SK-N-SH treated with all-trans-retinoic acid at 6 μM for 48 hours (cell line): ENCODE measurements at regions not wholly inside any gene's neighbourhood (a gene's known extent, or its start where the extent isn't known, plus 50 kb on each side); places are given as distances from the start of the nearest gene placed in this dataset.

Experiments used
- GLIS3 ChIP-seq: fragments of 250-450 bp; sonication (Bioruptor Pico); IDR thresholded peaks from 2 replicates; pipeline ENCODE4 v1.5.0; 2020; ENCODE audit warnings: mild to moderate bottlenecking, moderate library complexity
- ISL1 ChIP-seq: fragments of 250-450 bp; sonication (Bioruptor Pico); IDR thresholded peaks from 2 replicates; pipeline ENCODE4 v2.1.2; 2022; ENCODE audit warnings: mild to moderate bottlenecking, moderate library complexity
- OSR1 ChIP-seq: fragments of 250-450 bp; sonication (Bioruptor Pico); IDR thresholded peaks from 2 replicates; pipeline ENCODE4 v1.8.0; 2022; ENCODE audit warnings: moderate library complexity, mild to moderate bottlenecking, inconsistent platforms
- POU6F1 ChIP-seq: fragments of 250-450 bp; sonication (Bioruptor Pico); IDR thresholded peaks from 2 replicates; pipeline ENCODE4 v1.8.0; 2021; ENCODE audit warnings: low read depth, mild to moderate bottlenecking, moderate library complexity, borderline replicate concordance
- TOX ChIP-seq: fragments of 250-450 bp; sonication (Bioruptor Pico); IDR thresholded peaks from 2 replicates; pipeline ENCODE4 v1.8.0; 2021; ENCODE audit warnings: mild to moderate bottlenecking, moderate library complexity, borderline replicate concordance
- ZC3H10 ChIP-seq: fragments of 250-450 bp; sonication (Bioruptor Pico); IDR thresholded peaks from 2 replicates; pipeline ENCODE4 v1.5.1; 2021; ENCODE audit warnings: mild to moderate bottlenecking, moderate library complexity

- TF ChIP-seq TOX (no peak), GLIS3 (CRISPR knock-in tag) (no peak), ZC3H10 (CRISPR knock-in tag) (no peak), POU6F1 (no peak), ISL1 (CRISPR knock-in tag) (no peak), OSR1 (CRISPR knock-in tag) (no peak)
Measured at GRCh38 chr3:34444137-34444536, 645.7 kb downstream of the PDCD6IP start.
